Psoas muscle (tissue), 7 donors: ENCODE measurements at regions not wholly inside any gene's neighbourhood (a gene's known extent, or its start where the extent isn't known, plus 50 kb on each side); places are given as distances from the start of the nearest gene placed in this dataset.

Experiments used
- ATAC-seq, 4 donors: fragments of 200-7000 bp; cut with Tn5 transposase; one replicate each; pipeline ENCODE4 v1.9.1; 2020; ENCODE audit warnings: moderate library complexity in 3 of 4, mild to moderate bottlenecking in 2 of 4
- DNase-seq, 2 donors: peaks; one replicate each; pipeline ENCODE4 v3.0.0-alpha.2; 2020
- H3K27ac ChIP-seq: fragments of 200-600 bp; one replicate; pipeline ENCODE4 v1.8.0; 2022
- H3K27me3 ChIP-seq, 3 donors: fragments of 200-600 bp in 1 of 3; one replicate each; pipeline versions ENCODE4 v1.6.1 to v1.8.0; 2013 to 2022; ENCODE audit warnings: low read length in 2 of 3, mild to moderate bottlenecking in 2 of 3, moderate library complexity in 1 of 3; ENCODE audit not compliant: insufficient read depth in 3 of 3
- H3K36me3 ChIP-seq, 2 donors: fragments of 200-600 bp in 1 of 2; one replicate each; pipeline versions ENCODE4 v1.6.1 to v1.8.0; 2013 to 2022; ENCODE audit warnings: low read depth in 1 of 2, mild to moderate bottlenecking in 1 of 2, moderate library complexity in 1 of 2; ENCODE audit not compliant: insufficient read depth in 1 of 2
- H3K4me1 ChIP-seq: fragments of 200-600 bp; one replicate; pipeline ENCODE4 v1.8.0; 2022
- H3K4me3 ChIP-seq: fragments of 200-600 bp; one replicate; pipeline ENCODE4 v1.8.0; 2022; ENCODE audit warnings: mild to moderate bottlenecking
- H3K9me3 ChIP-seq: fragments of 200-600 bp; one replicate; pipeline ENCODE4 v1.8.0; 2022
- WGBS, 3 donors: extraction: QIAGEN DNeasy Blood & Tissue Kit; methylation state at CpG; one replicate each; pipeline versions ENCODE4 v1.1.6 to v1.1.7; 2013; 5-methylcytosine and 5-hydroxymethylcytosine counted together
- intact Hi-C, 2 donors: fragments of 100-400 bp; cut with DNase I; formaldehyde crosslinking; loops; one replicate each; pipeline versions ENCODE4 v1.11.0 to v1.14.2; 2022
- TF ChIP-seq, protein P1 (sequence below): fragments of 200-600 bp; IDR thresholded peaks from one replicate; pipeline ENCODE4 v1.8.0; 2022; ENCODE audit warnings: antibody characterized with exemption
- donor health status: healthy with polysubstance abuse.
- donor health status: DM: no; HTN: no; CAD: no; lungs with moderate emphysema.
- donor health status: Bipolar disorder and iron deficiency.
- donor health status: healthy.
- donor health status: DM: yes; HTN: yes; CAD: no.
- donor health status: DM: no; HTN: no; CAD: no.
- donor health status: DM: yes; HTN: yes; CAD: no.

- Histone ChIP-seq H3K4me1 (no peaks in the 10 kb centered on the region), H3K9me3 (no peaks in the 10 kb centered on the region), H3K27ac (no peak overlapping the region), H3K36me3 (no peaks in the 10 kb centered on the region), H3K4me3 (no peak overlapping the region), H3K27me3 (peaks cover 0 to 12% (median 0%) of the 10 kb centered on the region in 3 donors)
- intact Hi-C loops, result no loop called here
- ATAC-seq (no peak), DNase-seq (no peak)
- 51 to 57% (median 55%) methylated on average over 25 of the region's 25 CpGs for WGBS, 3 donors
- TF ChIP-seq, protein P1, sequence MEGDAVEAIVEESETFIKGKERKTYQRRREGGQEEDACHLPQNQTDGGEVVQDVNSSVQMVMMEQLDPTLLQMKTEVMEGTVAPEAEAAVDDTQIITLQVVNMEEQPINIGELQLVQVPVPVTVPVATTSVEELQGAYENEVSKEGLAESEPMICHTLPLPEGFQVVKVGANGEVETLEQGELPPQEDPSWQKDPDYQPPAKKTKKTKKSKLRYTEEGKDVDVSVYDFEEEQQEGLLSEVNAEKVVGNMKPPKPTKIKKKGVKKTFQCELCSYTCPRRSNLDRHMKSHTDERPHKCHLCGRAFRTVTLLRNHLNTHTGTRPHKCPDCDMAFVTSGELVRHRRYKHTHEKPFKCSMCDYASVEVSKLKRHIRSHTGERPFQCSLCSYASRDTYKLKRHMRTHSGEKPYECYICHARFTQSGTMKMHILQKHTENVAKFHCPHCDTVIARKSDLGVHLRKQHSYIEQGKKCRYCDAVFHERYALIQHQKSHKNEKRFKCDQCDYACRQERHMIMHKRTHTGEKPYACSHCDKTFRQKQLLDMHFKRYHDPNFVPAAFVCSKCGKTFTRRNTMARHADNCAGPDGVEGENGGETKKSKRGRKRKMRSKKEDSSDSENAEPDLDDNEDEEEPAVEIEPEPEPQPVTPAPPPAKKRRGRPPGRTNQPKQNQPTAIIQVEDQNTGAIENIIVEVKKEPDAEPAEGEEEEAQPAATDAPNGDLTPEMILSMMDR, result no peak
Measured at GRCh38 chr1:4010814-4011605, 110.9 kb upstream of the C1orf174 start.

DNA sequence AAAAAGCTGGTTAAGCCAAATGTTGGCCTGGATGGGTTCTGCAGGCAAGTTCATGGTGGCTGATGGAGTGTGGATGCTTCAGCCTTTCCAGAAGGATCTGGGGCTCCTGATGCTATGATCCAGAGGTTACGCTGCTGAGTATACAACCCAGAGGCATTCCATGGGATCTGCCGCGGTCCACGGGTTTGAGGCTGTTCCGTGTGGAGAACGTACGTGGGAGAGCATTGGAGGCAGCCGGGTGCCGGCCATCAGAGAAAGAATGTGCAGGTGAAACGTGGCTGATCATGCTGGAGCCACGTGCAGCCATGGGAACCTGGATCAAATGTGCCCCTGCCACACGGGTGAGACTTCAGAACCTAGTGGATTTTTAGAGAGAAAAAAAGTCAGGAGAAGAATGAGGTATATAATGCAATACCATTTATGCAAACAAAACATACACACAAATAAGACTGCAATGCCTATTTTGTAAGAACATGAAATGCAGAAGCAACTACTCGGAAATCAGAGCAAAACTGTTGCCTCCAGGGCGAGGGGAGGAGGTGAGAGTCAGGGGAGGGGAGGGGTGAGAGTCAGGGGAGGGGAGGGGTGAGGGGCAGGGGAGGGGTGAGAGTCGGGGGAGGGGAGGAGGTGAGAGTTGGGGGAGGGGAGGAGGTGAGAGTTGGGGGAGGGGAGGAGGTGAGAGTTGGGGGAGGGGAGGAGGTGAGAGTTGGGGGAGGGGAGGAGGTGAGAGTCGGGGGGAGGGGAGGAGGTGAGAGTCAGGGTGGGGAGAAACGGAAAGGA is 116.5 kb upstream of the C1orf174 start:
- Histone ChIP-seq H3K9me3 (no peaks in the 10 kb centered on the region), H3K4me1 (no peaks in the 10 kb centered on the region), H3K4me3 (no peak overlapping the region), H3K27me3 (peaks cover 0 to 14% (median 0%) of the 10 kb centered on the region in 3 donors), H3K27ac (no peak overlapping the region), H3K36me3 (no peaks in the 10 kb centered on the region)
- DNase-seq, result no peak
- intact Hi-C loops, result no loop called here
- TF ChIP-seq, protein P1, result no peak
- no peak for ATAC-seq
- 57 to 62% (median 62%) methylated on average over 16 of the region's 17 CpGs for WGBS, 3 donors

DNA sequence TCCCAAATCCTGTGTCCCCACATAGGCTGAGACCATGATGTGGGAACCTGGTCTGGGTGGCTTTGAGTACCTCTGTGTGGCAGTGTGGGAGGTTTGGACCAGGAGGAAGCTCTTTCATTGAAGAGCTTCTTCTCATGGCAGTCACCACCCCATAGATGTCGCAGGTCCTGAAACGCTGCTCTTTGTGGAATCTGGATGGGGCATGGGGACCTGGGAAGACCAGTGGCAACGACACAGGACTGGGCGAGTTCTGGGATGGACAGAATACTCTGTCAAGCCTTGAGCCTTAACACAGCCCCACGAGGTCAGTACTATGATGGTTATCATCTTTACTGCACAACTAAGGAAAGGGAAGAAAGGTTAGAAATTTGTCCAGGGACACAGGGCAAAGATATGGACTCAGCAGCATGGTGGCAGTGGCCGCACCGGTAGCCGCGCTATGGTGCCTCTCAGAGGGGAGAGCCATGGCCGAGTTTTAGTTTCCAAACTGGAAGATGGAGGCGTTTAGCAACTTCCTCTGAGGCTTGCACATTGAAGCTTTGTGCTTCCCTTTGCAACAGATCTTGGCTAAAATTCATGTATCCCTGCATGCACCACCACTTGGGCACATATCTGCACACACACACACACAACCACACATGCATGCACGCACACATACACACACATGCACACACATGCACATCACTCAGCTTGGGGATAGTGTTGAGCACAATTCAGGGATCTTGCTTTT is 117.7 kb upstream of the C1orf174 start:
- WGBS, 3 donors, result 72 to 78% (median 73%) methylated on average over 12 of the region's 12 CpGs
- no peaks in the 10 kb centered on the region for H3K9me3 ChIP-seq
- H3K36me3 ChIP-seq, result no peaks in the 10 kb centered on the region
- no peak overlapping the region for H3K27ac ChIP-seq
- intact Hi-C loops, result no loop called here
- TF ChIP-seq, protein P1, result no peak
- ATAC-seq, result no peak
- H3K4me1 ChIP-seq, result no peaks in the 10 kb centered on the region
- H3K27me3 ChIP-seq, result peaks cover 0 to 14% (median 2%) of the 10 kb centered on the region in 3 donors
- H3K4me3 ChIP-seq, result no peak overlapping the region
- DNase-seq, result no peak

- no peak overlapping the region for H3K27ac ChIP-seq
- ATAC-seq, result peak in 3 of 4 donors; percentile 48 to 71 (median 50)
- WGBS, 3 donors, result 28 to 42% (median 38%) methylated on average over 24 to 25 of the region's 25 CpGs
Measured at GRCh38 chr1:4018466-4019146, 118.5 kb upstream of the C1orf174 start.

More at GRCh38 chr1:4018466-4019146, 118.5 kb upstream of the C1orf174 start:
- Histone ChIP-seq H3K4me1 (no peaks in the 10 kb centered on the region), H3K36me3 (no peaks in the 10 kb centered on the region), H3K27me3 (peaks cover 0 to 14% (median 4%) of the 10 kb centered on the region in 3 donors), H3K4me3 (no peak overlapping the region), H3K9me3 (no peaks in the 10 kb centered on the region)
- TF ChIP-seq, protein P1, result no peak
- intact Hi-C loops, result no loop called here
- DNase-seq, result no peak
